ENCODE measurements at regions not wholly inside any gene's neighbourhood (a gene's known extent, or its start where the extent isn't known, plus 50 kb on each side); places are given as distances from the start of the nearest gene placed in this dataset.

- TF ChIP-seq CTCF (conservative IDR thresholded peaks at IDR 0.05; ENCODE audit: low read depth in 2 of 2), result no peak
- TF ChIP-seq CREB1 (CRISPR knock-in tag; IDR thresholded peaks at IDR 0.05; ENCODE audit: low read depth), result no peak
- TF ChIP-seq EZH2 (IDR thresholded peaks at IDR 0.05; ENCODE audit: low read depth, unreplicated experiment), result no peak
- no peak for TF ChIP-seq EZH2phosphoT487 (IDR thresholded peaks at IDR 0.05; ENCODE audit: unreplicated experiment)
- no peak for TF ChIP-seq ZNF331 (CRISPR knock-in tag; IDR thresholded peaks at IDR 0.05; ENCODE audit: low read depth)
- TF ChIP-seq POLR2AphosphoS5 (IDR thresholded peaks at IDR 0.05; ENCODE audit: low read depth), result no peak
- no peak for TF ChIP-seq NANOG (IDR thresholded peaks at IDR 0.05; ENCODE audit: borderline replicate concordance)
- TF ChIP-seq ETS1 (IDR thresholded peaks at IDR 0.05), result no peak
- no peak for TF ChIP-seq REST (IDR thresholded peaks at IDR 0.05; ENCODE audit: unreplicated experiment)
- TF ChIP-seq ZNF462 (CRISPR knock-in tag; IDR thresholded peaks at IDR 0.05), result no peak
- TF ChIP-seq JUNB (IDR thresholded peaks at IDR 0.05; ENCODE audit: unreplicated experiment), result no peak
- no peak for TF ChIP-seq STAT1 (IDR thresholded peaks at IDR 0.05; ENCODE audit: unreplicated experiment)
Observed at GRCh38 chr2:104240984-104241383, 612.9 kb upstream of the POU3F3 start.
